ENCODE measurements at regions not wholly inside any gene's neighbourhood (a gene's known extent, or its start where the extent isn't known, plus 50 kb on each side); places are given as distances from the start of the nearest gene placed in this dataset.

GRCh38 chrX:76029385-76029784 is 143.5 kb upstream of the PBDC1 start:
- no peak for DNase-seq (ENCODE audit: low spot score)
- no peak overlapping the region for H3K4me3 ChIP-seq
- H3K4me1 Mint-ChIP-seq: no peaks in the 10 kb centered on the region
- H4K20me1 ChIP-seq (replicated peaks; ENCODE audit: insufficient read depth): no peaks in the 10 kb centered on the region
- H2AFZ ChIP-seq: no peak overlapping the region
- no peak overlapping the region for H3K27ac Mint-ChIP-seq
- H3K9me2 ChIP-seq (ENCODE audit: insufficient read depth): no peaks in the 10 kb centered on the region
- TF ChIP-seq ZNF462 (CRISPR knock-in tag; IDR thresholded peaks at IDR 0.05) (no peak), ZNF114 (CRISPR knock-in tag; IDR thresholded peaks at IDR 0.05) (no peak), JUNB (IDR thresholded peaks at IDR 0.05; ENCODE audit: unreplicated experiment) (no peak), STAT1 (IDR thresholded peaks at IDR 0.05; ENCODE audit: unreplicated experiment) (no peak), EZH2 (IDR thresholded peaks at IDR 0.05; ENCODE audit: low read depth, unreplicated experiment) (no peak), REST (IDR thresholded peaks at IDR 0.05; ENCODE audit: unreplicated experiment) (no peak), NANOG (IDR thresholded peaks at IDR 0.05; ENCODE audit: borderline replicate concordance) (no peak), CTCF (conservative IDR thresholded peaks at IDR 0.05; ENCODE audit: low read depth in 2 of 2) (no peak), ZNF331 (CRISPR knock-in tag; IDR thresholded peaks at IDR 0.05; ENCODE audit: low read depth) (no peak), EZH2phosphoT487 (IDR thresholded peaks at IDR 0.05; ENCODE audit: unreplicated experiment) (no peak), CREB1 (CRISPR knock-in tag; IDR thresholded peaks at IDR 0.05; ENCODE audit: low read depth) (no peak), ETS1 (IDR thresholded peaks at IDR 0.05) (no peak), POLR2AphosphoS5 (IDR thresholded peaks at IDR 0.05; ENCODE audit: low read depth) (no peak)
- H3K4me3 Mint-ChIP-seq: no peak overlapping the region
- H3K27ac ChIP-seq (ENCODE audit: low read depth): no peak overlapping the region
- no peak for ATAC-seq
- H3K36me3 Mint-ChIP-seq (ENCODE audit: low read depth): no peaks in the 10 kb centered on the region
- H3K4me1 ChIP-seq (ENCODE audit: insufficient read depth): no peaks in the 10 kb centered on the region
- peaks cover 2% of the 10 kb centered on the region for H3K27me3 Mint-ChIP-seq (ENCODE audit: insufficient read depth, low read depth, poor library complexity)
- H3K4me2 ChIP-seq: no peak overlapping the region
- no peaks in the 10 kb centered on the region for H3K27me3 ChIP-seq (ENCODE audit: insufficient read depth)
- no peaks in the 10 kb centered on the region for H3F3A ChIP-seq (replicated peaks; ENCODE audit: low read depth)
- no peaks in the 10 kb centered on the region for H3K9me3 Mint-ChIP-seq
- H3K79me2 ChIP-seq (replicated peaks; ENCODE audit: insufficient read depth): no peaks in the 10 kb centered on the region
- no peaks in the 10 kb centered on the region for H3K36me3 ChIP-seq (ENCODE audit: insufficient read depth)

All from GM23338 (cell line).